SK-N-SH treated with all-trans-retinoic acid at 6 μM for 48 hours (cell line): ENCODE measurements at regions not wholly inside any gene's neighbourhood (a gene's known extent, or its start where the extent isn't known, plus 50 kb on each side); places are given as distances from the start of the nearest gene placed in this dataset.

Source experiments
- ATAC-seq: fragments of 200-7000 bp; cut with Tn5 transposase; 3 replicates; pipeline ENCODE4 v1.9.1; 2020; ENCODE audit warnings: mild to moderate bottlenecking, moderate library complexity
- ARNTL ChIP-seq: fragments of 450-650 bp; formaldehyde crosslinking; IDR thresholded peaks from 2 replicates; pipeline ENCODE4 v1.5.0; 2020; ENCODE audit warnings: low read depth, mild to moderate bottlenecking, moderate library complexity, borderline replicate concordance
- BACH2 ChIP-seq: fragments of 250-450 bp; sonication (Bioruptor Pico); IDR thresholded peaks from 2 replicates; pipeline ENCODE4 v1.9.0; 2021; ENCODE audit warnings: mild to moderate bottlenecking, borderline replicate concordance
- CREB5 ChIP-seq: fragments of 250-450 bp; sonication (Bioruptor Pico); IDR thresholded peaks from 2 replicates; pipeline ENCODE4 v1.5.1; 2020; ENCODE audit warnings: low read depth, mild to moderate bottlenecking, moderate library complexity
- CSRNP3 ChIP-seq: fragments of 250-450 bp; sonication (Bioruptor Pico); IDR thresholded peaks from 2 replicates; pipeline ENCODE4 v1.5.1; 2021; ENCODE audit warnings: mild to moderate bottlenecking, moderate library complexity
- ESRRG ChIP-seq: fragments of 250-450 bp; sonication (Bioruptor Pico); IDR thresholded peaks from 2 replicates; pipeline ENCODE4 v1.6.1; 2021; ENCODE audit warnings: mild to moderate bottlenecking
- GLIS3 ChIP-seq: fragments of 250-450 bp; sonication (Bioruptor Pico); IDR thresholded peaks from 2 replicates; pipeline ENCODE4 v1.5.0; 2020; ENCODE audit warnings: mild to moderate bottlenecking, moderate library complexity
- ISL1 ChIP-seq: fragments of 250-450 bp; sonication (Bioruptor Pico); IDR thresholded peaks from 2 replicates; pipeline ENCODE4 v2.1.2; 2022; ENCODE audit warnings: mild to moderate bottlenecking, moderate library complexity
- OSR1 ChIP-seq: fragments of 250-450 bp; sonication (Bioruptor Pico); IDR thresholded peaks from 2 replicates; pipeline ENCODE4 v1.8.0; 2022; ENCODE audit warnings: moderate library complexity, mild to moderate bottlenecking, inconsistent platforms
- PATZ1 ChIP-seq: fragments of 250-450 bp; sonication (Bioruptor Pico); IDR thresholded peaks from 2 replicates; pipeline ENCODE4 v1.8.0; 2020; ENCODE audit warnings: mild to moderate bottlenecking, moderate library complexity, borderline replicate concordance
- POU6F1 ChIP-seq: fragments of 250-450 bp; sonication (Bioruptor Pico); IDR thresholded peaks from 2 replicates; pipeline ENCODE4 v1.8.0; 2021; ENCODE audit warnings: low read depth, mild to moderate bottlenecking, moderate library complexity, borderline replicate concordance
- PPARA ChIP-seq: fragments of 250-450 bp; sonication (Bioruptor Pico); IDR thresholded peaks from 2 replicates; pipeline ENCODE4 v1.5.0; 2020; ENCODE audit warnings: mild to moderate bottlenecking, borderline replicate concordance
- RARB ChIP-seq: fragments of 250-450 bp; sonication (Bioruptor Pico); IDR thresholded peaks from 2 replicates; pipeline ENCODE4 v1.8.0; 2021; ENCODE audit warnings: mild to moderate bottlenecking, moderate library complexity
- SNAI2 ChIP-seq: fragments of 250-450 bp; sonication (Bioruptor Pico); IDR thresholded peaks from 2 replicates; pipeline ENCODE4 v1.5.0; 2020; ENCODE audit warnings: mild to moderate bottlenecking, moderate library complexity
- TCF4 ChIP-seq: fragments of 250-450 bp; sonication (Bioruptor Pico); IDR thresholded peaks from 2 replicates; pipeline ENCODE4 v1.8.0; 2021; ENCODE audit warnings: mild to moderate bottlenecking, moderate library complexity, borderline replicate concordance
- TOX ChIP-seq: fragments of 250-450 bp; sonication (Bioruptor Pico); IDR thresholded peaks from 2 replicates; pipeline ENCODE4 v1.8.0; 2021; ENCODE audit warnings: mild to moderate bottlenecking, moderate library complexity, borderline replicate concordance
- TSHZ2 ChIP-seq: fragments of 250-450 bp; sonication (Bioruptor Pico); IDR thresholded peaks from 2 replicates; pipeline ENCODE4 v1.5.0; 2020; ENCODE audit warnings: mild to moderate bottlenecking, moderate library complexity
- ZC3H10 ChIP-seq: fragments of 250-450 bp; sonication (Bioruptor Pico); IDR thresholded peaks from 2 replicates; pipeline ENCODE4 v1.5.1; 2021; ENCODE audit warnings: mild to moderate bottlenecking, moderate library complexity
- ZFP3 ChIP-seq: fragments of 250-450 bp; sonication (Bioruptor Pico); IDR thresholded peaks from 2 replicates; pipeline ENCODE4 v1.5.0; 2020; ENCODE audit warnings: mild to moderate bottlenecking, moderate library complexity
- ZFP30 ChIP-seq: fragments of 450-650 bp; formaldehyde crosslinking; IDR thresholded peaks from 2 replicates; pipeline ENCODE4 v1.5.0; 2022; ENCODE audit warnings: mild to moderate bottlenecking, moderate library complexity
- ZNF565 ChIP-seq: fragments of 450-650 bp; formaldehyde crosslinking; conservative IDR thresholded peaks from 2 replicates; pipeline ENCODE4 v1.5.0; 2020; ENCODE audit warnings: low read depth, mild to moderate bottlenecking, moderate library complexity
- ZNF70 ChIP-seq: fragments of 450-650 bp; formaldehyde crosslinking; IDR thresholded peaks from 2 replicates; pipeline ENCODE4 v1.5.0; 2020; ENCODE audit warnings: mild to moderate bottlenecking, moderate library complexity
- ZNF8 ChIP-seq: fragments of 450-650 bp; formaldehyde crosslinking; IDR thresholded peaks from 2 replicates; pipeline ENCODE4 v1.5.0; 2020; ENCODE audit warnings: mild to moderate bottlenecking, moderate library complexity

GRCh38 chr5:58073243-58073642, 386.6 kb downstream of the PLK2 start:
- no peak for TF ChIP-seq PATZ1 (CRISPR knock-in tag)
- TF ChIP-seq POU6F1 (CRISPR knock-in tag): no peak
- no peak for TF ChIP-seq RARB (CRISPR knock-in tag)
- TF ChIP-seq ISL1 (CRISPR knock-in tag): no peak
- TF ChIP-seq TCF4 (CRISPR knock-in tag): no peak
- no peak for TF ChIP-seq SNAI2
- no peak for TF ChIP-seq TOX (CRISPR knock-in tag)
- no peak for TF ChIP-seq ZNF8 (CRISPR knock-in tag)
- TF ChIP-seq OSR1 (CRISPR knock-in tag): no peak
- TF ChIP-seq ESRRG (CRISPR knock-in tag): no peak
- no peak for TF ChIP-seq ZFP30 (CRISPR knock-in tag)
- TF ChIP-seq ARNTL (CRISPR knock-in tag): no peak
- TF ChIP-seq, all 23 proteins: peak for 0
- ATAC-seq: no peak

GRCh38 chr5:58072300-58072965, 387.5 kb downstream of the PLK2 start:
- ATAC-seq: no peak
- TF ChIP-seq SNAI2 (no peak), PATZ1 (CRISPR knock-in tag) (no peak), BACH2 (CRISPR knock-in tag) (no peak), ISL1 (CRISPR knock-in tag) (no peak), ZC3H10 (no peak), GLIS3 (no peak), ZFP30 (CRISPR knock-in tag) (no peak), ZNF565 (CRISPR knock-in tag) (no peak), ZFP3 (CRISPR knock-in tag) (no peak), CREB5 (CRISPR knock-in tag) (no peak), ARNTL (CRISPR knock-in tag) (no peak), ESRRG (CRISPR knock-in tag) (no peak), ZNF70 (CRISPR knock-in tag) (no peak), ZNF8 (CRISPR knock-in tag) (no peak), RARB (CRISPR knock-in tag) (no peak), CSRNP3 (CRISPR knock-in tag) (no peak), PPARA (CRISPR knock-in tag) (no peak), TCF4 (CRISPR knock-in tag) (no peak), TSHZ2 (CRISPR knock-in tag) (no peak), TOX (CRISPR knock-in tag) (no peak)
